Uterus (tissue), 3 donors: ENCODE measurements at regions not wholly inside any gene's neighbourhood (a gene's known extent, or its start where the extent isn't known, plus 50 kb on each side); places are given as distances from the start of the nearest gene placed in this dataset.

ENCODE experiments used
- DNase-seq, 2 donors: peaks; one replicate each; pipeline ENCODE4 v3.0.0-alpha.2; 2019 to 2020
- H3K27ac ChIP-seq, 2 donors: fragments of 200-600 bp; sonication (generic); 1 replicate in 1 of 2; 2 replicates in 1 of 2; pipeline ENCODE4 v1.5.1; 2016 to 2018
- H3K27me3 ChIP-seq, 2 donors: fragments of 200-600 bp; sonication (generic); one replicate each; pipeline ENCODE4 v1.5.1; 2018 to 2019; ENCODE audit warnings: control low read depth in 1 of 2
- H3K36me3 ChIP-seq, 2 donors: fragments of 200-600 bp; sonication (generic); one replicate each; pipeline ENCODE4 v1.5.1; 2019; ENCODE audit warnings: control low read depth in 1 of 2
- H3K4me1 ChIP-seq, 2 donors: fragments of 200-600 bp; sonication (generic); one replicate each; pipeline ENCODE4 v1.5.1; 2018 to 2019; ENCODE audit warnings: control low read depth in 1 of 2
- H3K4me3 ChIP-seq, 2 donors: fragments of 200-600 bp; sonication (generic); 1 replicate in 1 of 2; 2 replicates in 1 of 2; pipeline ENCODE4 v1.5.1; 2018 to 2019; ENCODE audit warnings: mild to moderate bottlenecking in 1 of 2
- H3K9me3 ChIP-seq, 2 donors: fragments of 200-600 bp; sonication (generic); one replicate each; pipeline ENCODE4 v1.5.1; 2019; ENCODE audit warnings: control low read depth in 1 of 2
- POLR2A ChIP-seq, 2 donors: fragments of 450-650 bp; IDR thresholded peaks; one replicate each; pipeline ENCODE4 v1.6.1; 2016; ENCODE audit warnings: antibody characterized with exemption in 2 of 2, mild to moderate bottlenecking in 1 of 2, moderate library complexity in 1 of 2
- intact Hi-C: fragments of 100-400 bp; cut with DNase I; formaldehyde crosslinking; loops from one replicate; pipeline ENCODE4 v1.15.1; 2023; ENCODE audit warnings: low total_unique reads
- TF ChIP-seq, protein P1 (sequence below), 4 experiments: fragments of 200-600 bp in 2 of 4; fragments of 450-650 bp in 2 of 4; sonication (generic) in 2 of 4; IDR thresholded peaks; one replicate each; pipeline ENCODE4 v1.5.1; 2016 to 2019; ENCODE audit warnings: antibody characterized with exemption in 4 of 4, mild to moderate bottlenecking in 2 of 4, moderate library complexity in 1 of 4
- donor health status: DM: yes; HTN: yes; CAD: no.

- Histone ChIP-seq H3K4me3 (no peak overlapping the region), H3K36me3 (no peaks in the 10 kb centered on the region), H3K9me3 (no peaks in the 10 kb centered on the region), H3K27ac (no peak overlapping the region), H3K27me3 (no peaks in the 10 kb centered on the region), H3K4me1 (no peaks in the 10 kb centered on the region)
- no peak for DNase-seq
- intact Hi-C loops, result no loop called here
- no peak for TF ChIP-seq POLR2A (IDR thresholded peaks at IDR 0.05)
- TF ChIP-seq, protein P1, sequence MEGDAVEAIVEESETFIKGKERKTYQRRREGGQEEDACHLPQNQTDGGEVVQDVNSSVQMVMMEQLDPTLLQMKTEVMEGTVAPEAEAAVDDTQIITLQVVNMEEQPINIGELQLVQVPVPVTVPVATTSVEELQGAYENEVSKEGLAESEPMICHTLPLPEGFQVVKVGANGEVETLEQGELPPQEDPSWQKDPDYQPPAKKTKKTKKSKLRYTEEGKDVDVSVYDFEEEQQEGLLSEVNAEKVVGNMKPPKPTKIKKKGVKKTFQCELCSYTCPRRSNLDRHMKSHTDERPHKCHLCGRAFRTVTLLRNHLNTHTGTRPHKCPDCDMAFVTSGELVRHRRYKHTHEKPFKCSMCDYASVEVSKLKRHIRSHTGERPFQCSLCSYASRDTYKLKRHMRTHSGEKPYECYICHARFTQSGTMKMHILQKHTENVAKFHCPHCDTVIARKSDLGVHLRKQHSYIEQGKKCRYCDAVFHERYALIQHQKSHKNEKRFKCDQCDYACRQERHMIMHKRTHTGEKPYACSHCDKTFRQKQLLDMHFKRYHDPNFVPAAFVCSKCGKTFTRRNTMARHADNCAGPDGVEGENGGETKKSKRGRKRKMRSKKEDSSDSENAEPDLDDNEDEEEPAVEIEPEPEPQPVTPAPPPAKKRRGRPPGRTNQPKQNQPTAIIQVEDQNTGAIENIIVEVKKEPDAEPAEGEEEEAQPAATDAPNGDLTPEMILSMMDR (IDR thresholded peaks at IDR 0.05), result no peak
Measured at GRCh38 chr12:28140404-28140803, 49.9 kb upstream of the CCDC91 start.
